ENCODE measurements at regions not wholly inside any gene's neighbourhood (a gene's known extent, or its start where the extent isn't known, plus 50 kb on each side); places are given as distances from the start of the nearest gene placed in this dataset.

GRCh38 chr10:42942279-42942950 is 134.5 kb upstream of the RET start:
- no peaks in the 10 kb centered on the region for H3K27me3 ChIP-seq
- intact Hi-C loops (cut with DNase I), result no loop called here
- H3K4me3 ChIP-seq, result no peak overlapping the region
- peak in 1 of 2 donors; percentile 80 for DNase-seq (ENCODE audit: extremely low spot score in 2 of 2)
- no peak overlapping the region for H3K27ac ChIP-seq
- no peaks in the 10 kb centered on the region for H3K4me1 ChIP-seq
- TF ChIP-seq POLR2A (IDR thresholded peaks at IDR 0.05), result no peak
- no peak for TF ChIP-seq POLR2AphosphoS5 (IDR thresholded peaks at IDR 0.05; ENCODE audit: insufficient read depth in 1 of 2, low read depth in 1 of 2)
- no peak for TF ChIP-seq CTCF (IDR thresholded peaks at IDR 0.05)
- H3K36me3 ChIP-seq, result no peaks in the 10 kb centered on the region
- no peaks in the 10 kb centered on the region for H3K9me3 ChIP-seq

- Histone ChIP-seq H3K4me3 (no peak overlapping the region), H3K4me1 (no peaks in the 10 kb centered on the region), H3K9me3 (no peaks in the 10 kb centered on the region), H3K27ac (no peak overlapping the region), H3K27me3 (no peaks in the 10 kb centered on the region), H3K36me3 (no peaks in the 10 kb centered on the region)
- TF ChIP-seq CTCF (IDR thresholded peaks at IDR 0.05) (no peak), POLR2A (IDR thresholded peaks at IDR 0.05) (no peak), POLR2AphosphoS5 (IDR thresholded peaks at IDR 0.05; ENCODE audit: insufficient read depth in 1 of 2, low read depth in 1 of 2) (no peak)
- DNase-seq (ENCODE audit: extremely low spot score in 2 of 2), result peak in 1 of 2 donors; percentile 94
- intact Hi-C loops (cut with DNase I), result no loop called here
Observed at GRCh38 chr10:42943025-42943818, 133.6 kb upstream of the RET start.

GRCh38 chr10:42948040-42948439 is 128.8 kb upstream of the RET start:
- Histone ChIP-seq H3K9me3 (no peaks in the 10 kb centered on the region), H3K27ac (no peak overlapping the region), H3K27me3 (no peaks in the 10 kb centered on the region), H3K4me1 (peaks cover 14% of the 10 kb centered on the region), H3K4me3 (no peak overlapping the region), H3K36me3 (no peaks in the 10 kb centered on the region)
- intact Hi-C loops (cut with DNase I), result no loop called here
- DNase-seq (ENCODE audit: extremely low spot score in 2 of 2), result no peak
- no peak for TF ChIP-seq CTCF (IDR thresholded peaks at IDR 0.05)
- no peak for TF ChIP-seq POLR2AphosphoS5 (IDR thresholded peaks at IDR 0.05; ENCODE audit: insufficient read depth in 1 of 2, low read depth in 1 of 2)
- no peak for TF ChIP-seq POLR2A (IDR thresholded peaks at IDR 0.05)

- Histone ChIP-seq H3K36me3 (no peaks in the 10 kb centered on the region), H3K4me3 (no peak overlapping the region), H3K4me1 (peaks cover 14% of the 10 kb centered on the region), H3K27me3 (no peaks in the 10 kb centered on the region), H3K9me3 (no peaks in the 10 kb centered on the region), H3K27ac (no peak overlapping the region)
- DNase-seq (ENCODE audit: extremely low spot score in 2 of 2), result no peak
- intact Hi-C loops (cut with DNase I), result no loop called here
- TF ChIP-seq POLR2AphosphoS5 (IDR thresholded peaks at IDR 0.05; ENCODE audit: insufficient read depth in 1 of 2, low read depth in 1 of 2) (no peak), POLR2A (IDR thresholded peaks at IDR 0.05) (no peak), CTCF (IDR thresholded peaks at IDR 0.05) (no peak)
Observed at GRCh38 chr10:42949287-42949686, 127.6 kb upstream of the RET start.

Data from vagina (tissue), 2 donors.